Stimulated activated CD4-positive, alpha-beta T cell treated with anti-CD3 and anti-CD28 coated beads, Interleukin-12 subunit alpha, Interleukin-12 subunit beta, amount 100 ng/mL, for 24 hours (primary cell): ENCODE measurements at regions not wholly inside any gene's neighbourhood (a gene's known extent, or its start where the extent isn't known, plus 50 kb on each side); places are given as distances from the start of the nearest gene placed in this dataset.

Experiments used
- DNase-seq, 2 experiments: peaks; one replicate each; pipeline ENCODE4 v3.0.0-alpha.2; 2020; ENCODE audit warnings: low read depth in 2 of 2

DNA sequence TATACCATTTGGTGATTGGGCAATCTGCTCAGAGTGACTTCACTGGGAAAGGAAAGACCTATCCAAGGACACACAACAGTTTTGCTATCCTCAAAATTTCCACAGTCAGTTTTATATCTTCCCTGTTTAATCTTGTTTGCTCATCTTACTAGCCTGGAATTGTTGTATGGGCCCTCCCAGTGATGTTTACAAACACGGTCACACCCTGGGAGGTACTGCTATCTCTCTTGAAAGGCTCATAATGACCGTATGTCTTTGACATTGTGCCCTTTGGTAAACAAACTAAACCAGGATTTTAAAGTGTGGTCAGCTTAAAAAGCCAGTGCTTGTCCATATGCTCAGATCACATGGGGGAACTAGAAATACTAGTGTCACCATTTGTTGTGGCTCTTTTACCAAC, 277.0 kb downstream of the CDH2 start:
- DNase-seq = no peak

DNA sequence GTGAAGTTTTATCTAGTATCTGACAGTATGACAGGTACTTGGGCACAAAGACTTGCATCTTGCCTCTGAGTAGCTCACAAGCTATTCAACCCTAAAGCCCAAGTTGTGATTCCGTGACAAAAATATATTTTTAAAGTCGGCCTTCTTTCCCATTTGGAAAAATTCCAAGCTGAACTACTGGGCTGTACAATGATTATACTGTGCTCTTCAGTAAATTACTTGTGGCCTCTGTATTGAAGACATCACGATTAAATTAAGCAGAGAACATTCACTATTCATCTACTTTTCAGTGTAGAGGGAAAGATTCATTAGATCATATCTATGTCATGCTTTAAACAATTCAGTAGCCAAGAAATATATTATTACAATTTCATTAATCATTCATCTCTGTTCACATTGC, 282.2 kb downstream of the CDH2 start:
- DNase-seq = no peak

DNA sequence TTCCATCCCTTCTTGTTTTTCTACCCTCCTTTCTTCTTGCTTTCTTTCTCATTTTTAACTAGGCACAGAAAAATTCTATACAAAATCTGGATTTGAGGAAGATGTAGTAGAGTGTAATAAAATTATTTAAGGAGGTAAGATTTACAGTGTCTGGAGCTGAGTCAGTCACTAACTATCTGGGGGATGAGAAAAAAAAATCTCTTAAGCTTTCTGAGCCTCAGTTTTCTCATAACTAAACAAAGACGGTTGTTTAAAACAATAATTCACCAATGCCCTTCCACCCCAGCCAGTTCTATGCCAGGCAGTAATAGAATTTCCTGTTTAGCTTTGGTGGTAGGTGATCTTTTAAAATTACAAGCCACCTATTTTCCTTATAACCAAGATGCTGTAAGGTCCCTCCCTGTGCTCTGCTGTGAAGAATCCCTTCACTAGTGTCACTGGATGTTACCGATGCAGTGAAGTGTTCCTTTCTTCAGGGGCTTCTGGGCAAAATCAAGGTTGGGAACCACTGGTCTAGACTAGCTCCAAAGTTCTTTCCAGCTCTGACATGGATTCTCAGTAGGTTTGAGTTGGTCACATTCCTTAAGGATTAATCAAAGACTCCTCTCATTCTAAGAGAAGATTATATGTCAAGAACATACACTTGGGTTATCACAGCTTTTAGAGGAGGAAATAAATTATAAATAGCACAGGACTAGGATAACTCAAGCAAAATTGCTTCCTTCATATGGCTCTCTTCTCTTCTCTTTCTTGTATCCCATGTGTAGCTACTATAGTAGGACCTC, 289.0 kb downstream of the CDH2 start:
- no peak for DNase-seq

DNA sequence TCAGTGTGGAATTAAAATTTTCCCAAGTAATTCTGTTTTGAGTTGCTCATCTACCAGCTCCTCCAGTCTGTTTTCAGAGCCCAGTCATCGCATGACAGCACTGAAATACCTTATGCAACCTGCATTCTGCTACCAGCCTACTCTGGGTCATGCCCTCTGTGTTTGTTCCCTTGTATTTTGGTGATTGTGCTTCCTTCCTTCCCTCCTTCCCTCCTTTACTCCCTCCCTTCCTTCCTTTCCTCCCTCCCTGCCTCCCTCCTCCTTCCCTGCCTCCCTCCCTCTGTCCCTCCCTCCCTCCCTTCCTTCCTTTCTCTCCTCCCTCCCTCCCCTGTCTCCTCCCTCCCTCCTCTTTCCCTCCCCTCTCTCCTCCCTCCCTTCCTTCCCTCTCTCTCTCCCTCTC, 289.6 kb downstream of the CDH2 start:
- DNase-seq = no peak

DNA sequence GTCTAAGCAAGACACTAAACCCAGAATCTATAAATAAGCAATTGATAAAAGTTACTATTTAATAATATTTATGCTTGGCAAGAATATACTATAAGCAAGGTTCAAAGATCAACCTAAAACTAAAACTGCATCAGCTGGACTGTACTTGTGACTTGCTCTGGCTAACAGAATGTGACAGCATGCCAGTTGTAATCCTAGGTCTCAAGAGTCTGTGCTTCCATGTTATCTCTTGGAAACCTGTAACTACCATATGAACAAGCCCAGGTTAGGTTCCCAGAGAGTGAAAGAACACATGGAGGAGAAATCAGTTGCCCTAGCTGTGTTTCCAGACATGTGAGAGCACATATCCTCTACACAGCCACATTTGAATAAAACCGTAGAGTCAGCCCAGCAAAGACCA, 297.4 kb downstream of the CDH2 start:
- DNase-seq = no peak

DNA sequence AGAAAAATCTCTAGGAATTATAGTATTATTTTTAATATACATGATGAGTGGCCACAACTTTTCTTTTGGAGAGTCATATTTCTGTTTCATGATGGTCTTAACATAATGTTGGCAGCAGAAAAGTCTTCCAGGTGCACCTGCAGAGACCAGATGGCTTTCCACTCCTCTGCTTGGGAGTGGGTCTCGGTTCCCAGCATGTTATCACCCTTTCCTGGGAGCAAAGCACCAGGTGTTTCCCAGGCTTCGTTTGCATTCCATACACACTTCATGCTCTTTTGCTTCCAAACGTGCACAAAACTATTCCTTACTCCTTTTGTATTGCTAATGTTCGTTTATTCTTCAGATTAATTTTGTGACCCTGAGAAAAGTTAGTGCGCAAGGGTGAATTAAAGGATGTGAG, 305.2 kb downstream of the CDH2 start:
- DNase-seq = no peak

DNA sequence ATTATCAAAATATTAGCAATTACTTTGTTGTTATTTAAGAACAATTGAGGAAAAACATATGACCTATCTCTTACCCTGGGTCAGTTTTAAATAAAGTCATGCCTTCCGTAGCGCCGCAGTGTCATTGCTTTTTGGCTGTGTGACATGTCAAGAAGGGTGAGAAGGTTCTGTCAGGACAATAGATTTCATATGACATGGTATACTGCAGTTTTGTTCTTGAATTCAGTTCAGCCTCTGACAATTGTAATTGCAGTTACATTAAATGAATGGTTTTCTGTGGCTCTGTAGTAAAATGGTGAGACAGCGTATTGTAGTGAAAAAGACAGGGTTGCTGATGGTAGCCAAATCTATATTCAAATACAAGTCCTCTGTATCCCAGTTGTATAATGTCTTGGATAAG, 307.2 kb downstream of the CDH2 start:
- DNase-seq = no peak

DNA sequence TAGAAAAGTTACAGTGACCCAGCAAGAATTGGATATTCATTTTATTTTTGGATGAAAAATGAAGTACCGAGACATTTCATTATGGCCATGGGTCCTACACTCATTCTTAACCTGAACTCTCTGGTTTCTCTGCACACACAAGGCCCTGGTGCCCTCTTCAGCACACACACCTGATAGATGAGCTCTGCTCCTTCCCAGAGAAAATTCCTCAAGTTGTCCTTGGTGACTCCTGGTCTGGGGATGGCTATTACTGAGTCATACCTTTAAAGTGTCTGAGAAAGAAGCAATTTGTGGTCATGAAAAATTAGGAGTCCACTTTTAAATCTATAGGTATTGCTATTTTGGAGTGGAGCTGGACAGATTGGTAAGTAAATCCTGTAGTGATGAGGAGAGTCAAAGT, 311.5 kb downstream of the CDH2 start:
- no peak for DNase-seq

DNA sequence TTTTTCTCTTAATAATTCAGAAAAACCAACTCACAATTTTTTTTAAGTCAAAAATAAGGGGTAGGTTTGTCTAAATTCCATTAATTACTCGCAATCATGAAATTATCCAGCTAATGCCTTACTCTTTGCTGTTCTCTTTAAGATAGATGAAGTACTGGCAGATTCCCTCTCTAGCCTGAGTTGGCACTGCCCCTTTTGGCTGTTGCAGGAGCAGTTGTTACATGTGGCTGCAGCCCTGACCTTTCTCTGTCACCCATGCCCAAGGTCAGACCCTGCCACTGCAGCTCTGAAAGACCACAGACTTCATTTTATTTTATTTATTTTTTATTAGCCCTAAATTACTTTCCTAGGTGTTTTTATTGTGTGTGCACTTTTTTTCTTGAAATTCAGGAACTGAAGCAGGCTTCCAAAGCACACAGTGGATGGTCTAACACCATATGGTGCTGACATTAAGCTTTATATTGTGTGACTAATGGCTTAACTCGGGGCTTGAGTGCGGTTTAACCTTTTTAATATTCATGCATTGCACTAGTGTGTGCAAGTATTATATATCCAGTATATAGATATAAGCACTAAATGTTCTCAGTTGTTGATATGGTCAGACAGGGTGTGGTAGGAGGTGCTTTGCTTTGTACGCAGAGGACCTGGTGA, 313.0 kb downstream of the CDH2 start:
- DNase-seq = no peak

DNA sequence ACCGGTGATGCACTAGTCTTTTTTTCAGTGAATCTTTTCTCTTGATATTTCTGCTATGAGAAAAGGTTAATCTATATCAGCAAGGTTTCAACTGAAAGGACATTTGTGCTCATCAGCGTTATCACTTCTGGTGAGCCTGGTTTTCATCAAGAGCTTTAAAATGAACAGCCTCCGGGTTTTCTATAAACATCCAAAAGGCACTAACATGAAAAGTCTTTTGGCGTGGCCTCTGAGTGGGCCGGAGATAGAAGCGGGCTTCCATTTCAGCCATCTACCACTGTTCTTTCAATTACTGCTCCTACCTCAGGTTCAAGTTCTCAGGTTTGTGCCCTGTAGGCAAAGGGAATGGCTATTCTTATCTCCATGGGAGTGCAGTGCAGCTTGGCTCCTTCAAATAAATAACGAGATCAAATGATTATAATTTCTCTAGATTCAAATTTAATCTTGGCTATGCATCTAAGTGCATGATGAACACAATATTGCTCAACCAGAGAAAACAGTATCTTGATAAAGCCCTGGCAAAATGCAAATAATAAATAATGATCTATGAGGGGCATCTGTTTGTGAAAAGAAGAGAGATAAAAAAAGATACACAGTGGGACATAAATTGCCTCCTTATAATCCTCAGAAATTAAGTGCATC, 314.8 kb downstream of the CDH2 start:
- no peak for DNase-seq

DNA sequence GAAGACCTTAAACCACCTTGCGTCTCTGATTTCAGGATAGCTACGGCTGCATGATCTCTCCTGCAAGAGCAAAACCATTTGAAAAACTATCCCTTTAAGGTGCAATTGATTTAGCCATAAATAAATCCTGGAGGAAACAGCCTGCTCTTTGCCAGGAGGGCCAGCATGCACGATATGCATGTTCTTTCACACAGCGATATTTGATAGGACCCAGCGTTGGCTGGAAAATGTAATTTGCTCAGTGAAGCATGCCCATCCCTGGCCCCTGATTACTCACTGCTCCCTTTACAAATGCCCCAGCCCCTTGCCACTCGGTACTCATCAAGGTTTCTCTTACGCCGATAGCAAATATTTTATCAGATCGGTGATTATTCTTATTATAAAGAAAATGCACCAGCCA, 315.4 kb downstream of the CDH2 start:
- no peak for DNase-seq

DNA sequence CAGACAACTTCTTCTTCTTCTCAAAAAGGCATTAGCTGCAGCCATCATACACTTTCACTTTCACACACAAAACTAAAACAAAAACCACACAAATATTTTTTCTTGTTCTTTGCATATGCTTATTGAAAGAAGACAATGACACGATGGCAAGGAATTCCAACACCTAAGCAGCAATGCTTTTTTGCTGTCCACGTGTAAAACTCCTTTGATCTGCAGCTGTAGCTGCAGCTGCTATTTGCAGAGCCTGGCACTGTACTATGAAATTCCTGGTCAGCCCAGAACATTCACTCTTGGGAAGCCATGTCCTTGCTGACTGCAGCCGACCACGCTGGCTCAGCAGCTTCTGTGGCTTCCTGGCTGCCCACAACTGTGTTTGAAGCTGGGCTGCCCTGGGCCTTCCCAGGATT, 316.2 kb downstream of the CDH2 start:
- DNase-seq = no peak

DNA sequence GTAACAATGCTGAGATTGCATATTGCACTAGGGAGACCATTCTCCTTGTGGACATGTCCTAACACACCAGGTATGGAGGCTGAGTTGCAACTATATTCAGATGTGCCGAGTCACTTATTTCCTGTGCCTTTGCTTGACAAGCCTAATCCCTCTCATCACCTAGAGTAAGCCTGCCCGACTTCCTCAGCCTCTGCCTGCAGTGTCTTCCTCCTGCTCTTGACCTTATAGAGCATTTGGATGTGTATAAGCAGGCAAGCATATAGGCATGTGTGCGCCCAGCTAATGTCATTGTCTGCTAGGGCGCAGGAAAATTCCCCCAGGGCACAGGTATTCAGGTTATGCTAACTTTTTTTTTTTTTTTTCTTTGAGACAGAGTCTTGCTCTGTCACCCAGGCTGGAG, 316.9 kb downstream of the CDH2 start:
- no peak for DNase-seq

DNA sequence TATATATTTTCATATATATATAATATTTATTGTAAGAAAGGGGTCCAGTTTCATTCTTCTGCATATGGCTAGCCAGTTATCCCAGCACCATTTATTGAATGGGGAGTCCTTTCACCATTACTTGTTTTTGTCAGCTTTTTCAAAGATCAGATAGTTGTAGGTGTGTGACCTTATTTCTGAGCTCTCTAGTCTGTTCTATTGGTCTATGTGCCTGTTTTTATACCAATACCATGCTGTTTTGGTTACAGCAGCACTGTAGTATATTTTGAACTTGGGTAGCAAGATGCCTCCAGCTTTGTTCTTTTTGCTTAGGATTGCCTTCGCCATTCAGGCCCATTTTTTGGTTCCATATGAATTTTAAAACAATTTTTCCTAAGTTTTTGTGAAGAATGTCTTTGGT, 320.1 kb downstream of the CDH2 start:
- DNase-seq = no peak

DNA sequence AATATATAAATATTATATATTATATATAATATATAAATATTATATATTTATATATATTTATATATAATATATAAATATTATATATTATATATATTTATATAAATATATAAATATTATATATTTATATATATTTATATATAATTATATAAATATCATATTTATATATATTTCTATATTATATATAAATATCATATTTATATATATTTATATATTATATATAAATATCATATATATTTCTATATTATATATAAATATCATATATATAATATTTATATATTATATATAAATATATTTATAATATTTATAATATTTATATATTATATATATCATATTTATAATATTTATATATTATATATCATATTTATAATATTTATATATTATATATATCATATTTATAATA, 321.4 kb downstream of the CDH2 start:
- DNase-seq = no peak

DNA sequence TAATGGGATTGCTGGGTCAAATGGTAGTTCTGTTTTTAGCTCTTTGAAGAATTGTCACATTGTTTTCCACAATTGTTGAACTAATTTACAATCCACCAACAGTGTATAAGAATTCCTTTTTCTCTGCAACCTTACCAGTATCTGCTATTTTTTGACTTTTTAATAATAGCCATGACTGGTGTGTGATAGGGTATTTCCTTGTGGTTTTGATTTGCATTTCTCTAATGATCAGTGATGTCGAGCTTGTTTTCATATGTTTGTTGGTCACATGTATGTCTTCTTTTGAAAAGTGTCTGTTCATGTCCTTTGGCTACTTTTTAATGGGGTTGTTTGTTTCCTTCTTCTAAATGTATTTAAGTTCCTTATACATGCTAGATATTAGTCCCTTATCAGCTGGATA, 322.3 kb downstream of the CDH2 start:
- DNase-seq = no peak

DNA sequence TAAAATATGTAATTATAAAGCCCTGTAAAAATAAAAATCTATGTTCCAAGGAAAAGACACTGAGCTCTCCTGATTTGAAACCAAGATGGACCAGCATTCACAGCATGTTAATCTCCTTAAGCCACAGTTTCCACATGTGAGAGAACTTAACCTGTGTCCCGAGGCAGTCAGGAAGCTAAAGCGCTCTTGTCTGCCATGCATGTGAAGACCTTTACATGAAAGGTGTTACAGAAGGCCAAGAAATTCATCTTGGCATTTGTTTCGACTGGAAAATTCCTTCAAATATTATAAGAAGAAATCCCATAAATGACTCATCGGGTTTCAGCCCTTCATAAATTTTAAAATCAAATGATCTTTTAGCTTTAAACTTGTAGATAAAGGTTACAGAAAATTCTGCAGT, 328.6 kb downstream of the CDH2 start:
- DNase-seq = no peak

DNA sequence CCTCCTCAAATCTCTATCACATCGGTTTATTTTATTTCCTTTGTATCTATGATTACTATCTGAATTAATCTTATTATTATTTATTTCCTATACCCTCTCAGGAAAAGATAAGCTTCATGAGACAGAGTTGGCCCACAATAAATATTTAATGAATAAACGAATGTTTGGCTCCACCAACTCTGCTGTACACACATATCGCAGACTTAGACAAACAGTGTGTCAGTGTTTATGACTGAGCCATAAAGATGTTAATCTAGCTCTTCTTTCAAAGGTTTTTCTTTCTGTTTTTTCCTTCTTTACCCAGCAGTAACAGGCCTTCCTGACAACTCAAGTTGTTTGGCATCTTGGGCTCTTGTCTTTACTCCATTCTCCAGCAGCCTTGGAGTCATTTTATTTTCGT, 329.5 kb downstream of the CDH2 start:
- DNase-seq = no peak

DNA sequence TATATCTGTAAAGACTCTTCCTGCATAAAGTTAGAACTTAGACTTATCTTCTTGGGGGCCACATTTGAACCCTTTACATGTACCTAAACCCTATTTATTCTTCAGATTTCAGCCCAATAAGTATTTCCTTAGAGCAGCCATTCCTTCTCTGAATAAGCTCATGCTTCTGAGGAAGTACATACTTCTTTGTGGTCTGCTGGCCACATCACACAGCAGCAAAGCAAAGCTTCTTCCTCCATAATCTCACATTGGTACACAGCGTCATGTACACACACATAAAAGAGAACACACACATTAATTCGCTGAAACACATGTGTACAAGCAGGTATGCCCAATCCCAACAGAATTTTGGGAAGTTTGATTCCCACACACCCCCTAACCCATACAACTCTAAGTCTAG, 331.0 kb downstream of the CDH2 start:
- DNase-seq = no peak

DNA sequence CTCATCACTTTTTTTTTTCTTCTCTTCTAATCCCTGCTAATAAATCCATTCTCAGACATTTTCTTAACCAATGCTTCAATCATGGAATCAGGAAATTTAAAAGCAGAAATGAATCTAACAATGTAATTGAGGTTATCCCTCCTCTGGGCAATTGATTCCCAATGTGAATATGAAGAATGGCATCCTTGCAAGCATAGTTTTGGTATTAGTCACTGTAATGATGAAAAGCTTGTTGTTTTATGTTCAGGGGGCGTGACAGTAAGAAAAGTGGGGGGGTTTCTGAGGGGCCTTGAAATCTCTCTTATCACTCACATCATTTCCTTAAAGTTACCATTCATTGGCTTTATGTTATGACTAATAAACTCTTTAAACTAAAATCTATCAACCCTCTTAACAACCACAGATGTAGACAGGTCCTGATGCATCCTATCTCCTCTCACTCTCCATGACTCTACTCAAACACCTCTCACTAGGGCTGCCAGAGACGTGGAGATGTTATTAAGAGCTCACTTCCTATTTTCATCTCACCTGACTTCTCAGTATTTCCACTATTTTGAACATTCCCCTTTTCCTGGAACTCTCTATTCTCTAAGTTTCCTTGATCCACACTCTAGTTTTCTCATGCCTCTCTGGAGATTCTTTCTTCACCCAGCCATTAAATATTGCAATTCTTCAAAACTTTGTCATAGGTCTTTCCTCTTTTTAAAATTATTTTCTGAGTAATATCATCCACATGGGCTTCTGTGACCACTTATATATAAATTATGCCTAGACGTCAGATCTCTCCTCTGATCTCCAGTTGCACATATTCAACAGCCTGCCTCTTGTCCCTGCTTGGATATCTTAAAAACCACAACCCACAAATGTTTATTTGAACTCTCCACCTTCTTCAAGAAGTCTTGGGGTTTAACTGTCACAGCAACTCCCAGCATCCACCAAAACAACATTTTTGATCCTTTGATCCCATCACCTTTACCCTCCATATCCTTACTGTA, 332.9 kb downstream of the CDH2 start:
- no peak for DNase-seq

DNA sequence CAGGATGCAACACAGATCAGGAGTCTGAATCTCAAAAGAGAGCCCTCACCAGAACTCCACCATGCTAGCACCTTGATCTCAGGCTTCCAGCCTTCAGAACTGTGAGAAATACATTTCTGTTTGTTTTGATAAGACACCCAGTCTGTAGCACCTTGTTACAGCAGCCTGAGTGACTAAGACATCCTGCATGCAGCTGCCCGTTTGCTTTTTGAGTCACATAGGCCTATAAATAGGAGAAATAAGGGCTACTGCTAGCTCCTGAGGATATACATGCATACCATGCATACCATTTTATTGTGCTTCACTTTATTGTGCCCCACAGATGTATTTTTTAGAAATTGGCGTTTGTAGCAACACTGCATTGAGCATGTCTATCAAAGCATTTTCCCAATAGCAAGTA, 337.8 kb downstream of the CDH2 start:
- DNase-seq = no peak

DNA sequence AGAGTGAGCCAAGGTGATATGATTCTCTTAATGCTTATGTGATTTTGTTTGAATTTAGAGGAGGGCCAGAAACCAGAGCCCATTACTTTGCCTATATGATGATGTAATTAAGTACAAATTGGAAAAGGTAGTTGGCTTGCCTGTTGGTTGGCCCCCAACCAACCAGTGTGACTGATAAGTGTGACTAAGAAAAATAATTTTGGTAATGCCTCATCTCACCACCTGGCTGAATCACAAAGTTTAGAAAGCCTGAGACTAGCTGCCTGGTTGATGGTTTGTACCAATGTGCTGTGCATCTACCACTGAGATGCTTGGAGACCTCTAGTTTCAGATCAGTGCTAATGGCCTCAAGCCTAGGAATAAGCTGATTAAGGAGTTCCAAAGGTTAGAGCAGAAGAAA, 338.7 kb downstream of the CDH2 start:
- DNase-seq = no peak
